Activated T-cell treated with anti-CD3 and anti-CD28 coated beads for 4 hours (primary cell): ENCODE measurements at regions not wholly inside any gene's neighbourhood (a gene's known extent, or its start where the extent isn't known, plus 50 kb on each side); places are given as distances from the start of the nearest gene placed in this dataset.

Experiments
- DNase-seq: peaks from one replicate; pipeline ENCODE4 v3.0.0-alpha.2; 2020

- DNase-seq, result no peak
These were observed 368.4 kb upstream of the ITGA1 start for GRCh38 chr5:52419357-52419756.

- no peak for DNase-seq
These were observed 360.1 kb upstream of the ITGA1 start for GRCh38 chr5:52427615-52428014.

- no peak for DNase-seq
These were observed 358.7 kb upstream of the ITGA1 start for GRCh38 chr5:52428977-52429489.

- no peak for DNase-seq
These were observed 345.9 kb upstream of the ITGA1 start for GRCh38 chr5:52441768-52442167.

GRCh38 chr5:52443187-52443586, 344.5 kb upstream of the ITGA1 start:
- DNase-seq, result no peak

GRCh38 chr5:52448111-52448510, 339.6 kb upstream of the ITGA1 start:
- no peak for DNase-seq

GRCh38 chr5:52449516-52449915, 338.2 kb upstream of the ITGA1 start:
- DNase-seq, result no peak

- DNase-seq, result no peak
These were observed 335.6 kb upstream of the ITGA1 start for GRCh38 chr5:52452098-52452497.

GRCh38 chr5:52453176-52453575, 334.5 kb upstream of the ITGA1 start:
- no peak for DNase-seq

- DNase-seq, result no peak
These were observed 331.8 kb upstream of the ITGA1 start for GRCh38 chr5:52455920-52456319.

GRCh38 chr5:52457810-52458209, 329.9 kb upstream of the ITGA1 start:
- no peak for DNase-seq

- no peak for DNase-seq
These were observed 321.6 kb upstream of the ITGA1 start for GRCh38 chr5:52466113-52466512.

GRCh38 chr5:52466749-52467520, 320.8 kb upstream of the ITGA1 start:
- DNase-seq, result no peak

- DNase-seq, result no peak
These were observed 318.7 kb upstream of the ITGA1 start for GRCh38 chr5:52468976-52469375.

- no peak for DNase-seq
These were observed 318.3 kb upstream of the ITGA1 start for GRCh38 chr5:52469420-52469819.

GRCh38 chr5:52469835-52470234, 317.9 kb upstream of the ITGA1 start:
- no peak for DNase-seq

- DNase-seq, result no peak
These were observed 311.4 kb upstream of the ITGA1 start for GRCh38 chr5:52476346-52476745.

- DNase-seq, result no peak
These were observed 306.5 kb upstream of the ITGA1 start for GRCh38 chr5:52481201-52481600.

- no peak for DNase-seq
These were observed 305.9 kb upstream of the ITGA1 start for GRCh38 chr5:52481851-52482250.

GRCh38 chr5:52491071-52491787, 296.5 kb upstream of the ITGA1 start:
- no peak for DNase-seq

GRCh38 chr5:52491818-52492217, 295.9 kb upstream of the ITGA1 start:
- DNase-seq, result no peak

GRCh38 chr5:52497133-52497693, 290.5 kb upstream of the ITGA1 start:
- no peak for DNase-seq

- DNase-seq, result no peak
These were observed 289.1 kb upstream of the ITGA1 start for GRCh38 chr5:52498607-52499006.

GRCh38 chr5:52502460-52502999, 285.2 kb upstream of the ITGA1 start:
- DNase-seq, result no peak
